Activated B cell treated with CpG ODN at 0.5 μM for 24 hours (primary cell): ENCODE measurements at regions not wholly inside any gene's neighbourhood (a gene's known extent, or its start where the extent isn't known, plus 50 kb on each side); places are given as distances from the start of the nearest gene placed in this dataset.
"Not testable (repeated sequence)": the region's sequence is repeated elsewhere in the genome, so short reads cannot be mapped to it uniquely, and the experiment has no call there.

Experiments used
- ATAC-seq: fragments of 200-7000 bp; cut with Tn5 transposase; one replicate; pipeline ENCODE4 v1.10.0; 2021; ENCODE audit warnings: low read depth, mild to moderate bottlenecking, moderate library complexity
- CTCF ChIA-PET: fragments of 350-600 bp; sonication (Branson Sonifier 250); formaldehyde crosslinking; loops from one replicate; lab custom pipeline; 2021; ENCODE audit warnings: antibody characterized with exemption; lab: Charles Lee
- POLR2A ChIA-PET: fragments of 350-600 bp; sonication (Branson Sonifier 250); formaldehyde crosslinking; loops from one replicate; lab custom pipeline; 2021; ENCODE audit warnings: antibody characterized with exemption; lab: Charles Lee
- DNase-seq: peaks from one replicate; pipeline ENCODE4 v3.0.0; 2022
- H3K27ac Mint-ChIP-seq: one replicate; pipeline ENCODE4 v1.8.0; 2020; ENCODE audit warnings: mixed read lengths
- H3K27me3 Mint-ChIP-seq: one replicate; pipeline ENCODE4 v1.8.0; 2021; ENCODE audit warnings: mixed read lengths
- H3K36me3 Mint-ChIP-seq: one replicate; pipeline ENCODE4 v1.8.0; 2021; ENCODE audit warnings: low read depth, mixed read lengths
- H3K4me1 Mint-ChIP-seq: one replicate; pipeline ENCODE4 v1.8.0; 2021; ENCODE audit warnings: mixed read lengths
- H3K4me3 Mint-ChIP-seq: one replicate; pipeline ENCODE4 v1.8.0; 2020; ENCODE audit warnings: mild to moderate bottlenecking, mixed read lengths
- H3K9me3 Mint-ChIP-seq: one replicate; pipeline ENCODE4 v1.8.0; 2020; ENCODE audit warnings: mixed read lengths
- intact Hi-C: fragments of 100-400 bp; cut with micrococcal nuclease; formaldehyde crosslinking; loops from one replicate; pipeline ENCODE4 v1.15.1; 2024
- TF ChIP-seq, protein P1 (sequence below): fragments of 200-600 bp; IDR thresholded peaks from one replicate; pipeline ENCODE4 v1.8.0; 2022; ENCODE audit warnings: antibody characterized with exemption, mild to moderate bottlenecking

DNA sequence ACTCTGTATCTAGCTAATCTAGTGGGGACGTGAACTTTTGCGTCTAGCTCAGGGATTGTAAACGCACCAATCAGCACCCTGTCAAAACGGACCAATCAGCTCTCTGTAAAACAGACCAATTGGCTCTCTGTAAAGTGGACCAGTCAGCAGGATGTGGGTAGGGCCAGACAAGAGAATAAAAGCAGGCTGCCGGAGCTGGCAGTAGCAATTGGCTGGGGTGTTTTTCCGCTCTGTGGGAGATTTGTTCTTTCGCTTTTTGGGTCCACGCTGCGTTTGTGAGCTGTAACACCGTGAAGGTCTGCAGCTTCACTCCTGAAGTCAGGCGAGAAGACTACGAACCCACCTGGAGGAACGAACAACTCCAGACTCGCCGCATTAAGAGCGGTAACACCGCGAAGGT, 76.5 kb downstream of the SPRING1 start:
- ATAC-seq (no peak), DNase-seq (no peak)
- no peak overlapping the region for H3K4me3 Mint-ChIP-seq
- H3K27me3 Mint-ChIP-seq: peaks cover 38% of the 10 kb centered on the region
- ChIA-PET CTCF (no interaction called here), POLR2A (no interaction called here)
- H3K27ac Mint-ChIP-seq: no peak overlapping the region
- intact Hi-C loops: no loop called here
- no peaks in the 10 kb centered on the region for H3K36me3 Mint-ChIP-seq
- H3K4me1 Mint-ChIP-seq: peaks cover 5% of the 10 kb centered on the region
- no peaks in the 10 kb centered on the region for H3K9me3 Mint-ChIP-seq
- TF ChIP-seq, protein P1, sequence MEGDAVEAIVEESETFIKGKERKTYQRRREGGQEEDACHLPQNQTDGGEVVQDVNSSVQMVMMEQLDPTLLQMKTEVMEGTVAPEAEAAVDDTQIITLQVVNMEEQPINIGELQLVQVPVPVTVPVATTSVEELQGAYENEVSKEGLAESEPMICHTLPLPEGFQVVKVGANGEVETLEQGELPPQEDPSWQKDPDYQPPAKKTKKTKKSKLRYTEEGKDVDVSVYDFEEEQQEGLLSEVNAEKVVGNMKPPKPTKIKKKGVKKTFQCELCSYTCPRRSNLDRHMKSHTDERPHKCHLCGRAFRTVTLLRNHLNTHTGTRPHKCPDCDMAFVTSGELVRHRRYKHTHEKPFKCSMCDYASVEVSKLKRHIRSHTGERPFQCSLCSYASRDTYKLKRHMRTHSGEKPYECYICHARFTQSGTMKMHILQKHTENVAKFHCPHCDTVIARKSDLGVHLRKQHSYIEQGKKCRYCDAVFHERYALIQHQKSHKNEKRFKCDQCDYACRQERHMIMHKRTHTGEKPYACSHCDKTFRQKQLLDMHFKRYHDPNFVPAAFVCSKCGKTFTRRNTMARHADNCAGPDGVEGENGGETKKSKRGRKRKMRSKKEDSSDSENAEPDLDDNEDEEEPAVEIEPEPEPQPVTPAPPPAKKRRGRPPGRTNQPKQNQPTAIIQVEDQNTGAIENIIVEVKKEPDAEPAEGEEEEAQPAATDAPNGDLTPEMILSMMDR: no peak

GRCh38 chr12:116660740-116661139, 77.1 kb downstream of the SPRING1 start:
- POLR2A ChIA-PET, DNase-seq, CTCF ChIA-PET, H3K4me3 Mint-ChIP-seq, intact Hi-C loops, H3K27ac Mint-ChIP-seq, H3K4me1 Mint-ChIP-seq, ATAC-seq, H3K9me3 Mint-ChIP-seq, H3K36me3 Mint-ChIP-seq: not testable (repeated sequence)
- H3K27me3 Mint-ChIP-seq: peaks cover 41% of the 10 kb centered on the region

GRCh38 chr12:116659771-116660481, 77.9 kb downstream of the SPRING1 start:
- Mint-ChIP-seq H3K4me1 (peaks cover 5% of the 10 kb centered on the region), H3K27ac (no peak overlapping the region), H3K4me3 (no peak overlapping the region), H3K9me3 (no peaks in the 10 kb centered on the region), H3K36me3 (no peaks in the 10 kb centered on the region), H3K27me3 (peaks cover 41% of the 10 kb centered on the region)
- intact Hi-C loops: no loop called here
- TF ChIP-seq, protein P1: no peak
- ATAC-seq (peak; percentile 25), DNase-seq (no peak)
- POLR2A ChIA-PET: interaction anchor here (0.7 kb wide), 1 partner anchor 15 kb away, joined by 8 read pairs; no protein-coding TSS in a partner anchor
- CTCF ChIA-PET: interaction anchor here (1.2 kb wide), 1 partner anchor 49 kb away, joined by 3 read pairs; no protein-coding TSS in a partner anchor

GRCh38 chr12:116657921-116658495, 79.9 kb downstream of the SPRING1 start:
- TF ChIP-seq, protein P1: no peak
- ChIA-PET CTCF (no interaction called here), POLR2A (no interaction called here)
- Mint-ChIP-seq H3K27ac (no peak overlapping the region), H3K27me3 (peaks cover 40% of the 10 kb centered on the region), H3K4me1 (peaks cover 5% of the 10 kb centered on the region), H3K9me3 (peaks cover 3% of the 10 kb centered on the region), H3K36me3 (no peaks in the 10 kb centered on the region), H3K4me3 (no peak overlapping the region)
- no peak for ATAC-seq
- intact Hi-C loops: no loop called here
- DNase-seq: no peak

- TF ChIP-seq, protein P1: no peak
- Mint-ChIP-seq H3K36me3 (no peaks in the 10 kb centered on the region), H3K4me3 (no peak overlapping the region), H3K9me3 (peaks cover 3% of the 10 kb centered on the region), H3K27ac (no peak overlapping the region), H3K4me1 (peaks cover 5% of the 10 kb centered on the region), H3K27me3 (peaks cover 36% of the 10 kb centered on the region)
- ChIA-PET POLR2A (no interaction called here), CTCF (no interaction called here)
- DNase-seq (no peak), ATAC-seq (no peak)
- intact Hi-C loops: no loop called here
These were observed 81.6 kb downstream of the SPRING1 start for GRCh38 chr12:116656306-116656705.
